Panc1 (cell line): ENCODE measurements at regions not wholly inside any gene's neighbourhood (a gene's known extent, or its start where the extent isn't known, plus 50 kb on each side); places are given as distances from the start of the nearest gene placed in this dataset.

ENCODE experiments used
- SIN3A ChIP-seq: IDR thresholded peaks from 2 replicates; pipeline ENCODE4 v1.6.1; 2012; ENCODE audit warnings: low read depth, mild to moderate bottlenecking, low read length, moderate library complexity, borderline replicate concordance; ENCODE audit not compliant: insufficient read depth
- TCF7L2 ChIP-seq: IDR thresholded peaks from 2 replicates; pipeline ENCODE4 v1.6.1; 2011; ENCODE audit warnings: mild to moderate bottlenecking, low read depth, low read length, inconsistent platforms

DNA sequence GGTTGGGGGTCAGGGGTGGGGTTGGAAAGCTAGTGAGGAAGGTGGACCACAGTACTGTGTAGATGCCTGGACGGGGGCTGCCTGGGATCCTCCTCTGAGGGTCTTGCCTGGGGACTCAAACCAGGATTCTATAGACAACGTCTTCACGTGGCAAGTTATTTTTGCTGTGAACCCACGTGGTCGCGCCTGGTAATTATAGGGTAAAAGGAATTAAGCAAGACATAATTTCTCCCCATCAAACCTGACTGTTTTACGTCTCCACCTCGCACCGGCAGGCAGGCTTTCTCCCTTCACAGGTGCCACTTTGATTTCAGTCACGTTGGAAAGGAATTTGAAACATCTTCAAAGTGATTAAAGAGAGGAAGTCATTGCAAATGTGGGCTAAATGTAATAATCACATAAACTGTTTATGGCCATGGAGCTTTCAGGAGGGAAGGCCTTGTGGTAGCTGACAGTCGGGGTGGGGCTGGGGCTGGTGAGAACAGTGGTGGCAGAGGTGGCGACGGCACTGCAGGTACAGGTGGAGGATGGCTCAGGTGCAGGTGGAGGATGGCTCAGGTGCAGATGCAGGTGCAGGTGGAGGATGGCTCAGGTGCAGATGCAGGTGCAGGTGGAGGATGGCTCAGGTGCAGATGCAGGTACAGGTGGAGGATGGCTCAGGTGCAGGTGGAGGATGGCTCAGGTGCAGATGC, 197.1 kb upstream of the NLRP1 start:
- no peak for TF ChIP-seq TCF7L2
- no peak for TF ChIP-seq SIN3A
